Mesendoderm (in vitro differentiated cells): ENCODE measurements at regions not wholly inside any gene's neighbourhood (a gene's known extent, or its start where the extent isn't known, plus 50 kb on each side); places are given as distances from the start of the nearest gene placed in this dataset.

ENCODE experiments used
- DNase-seq: peaks from one replicate; pipeline ENCODE4 v3.0.0; 2013
- H2AK5ac ChIP-seq: 2 replicates; pipeline ENCODE4 v1.6.1; 2013; ENCODE audit warnings: low read length, inconsistent platforms
- H2BK120ac ChIP-seq: 2 replicates; pipeline ENCODE4 v1.6.1; 2013; ENCODE audit warnings: low read depth, mild to moderate bottlenecking, low read length, moderate library complexity, mixed read lengths
- H2BK15ac ChIP-seq: replicated peaks from 2 replicates; pipeline ENCODE4 v1.6.1; 2013; ENCODE audit warnings: low read depth, mild to moderate bottlenecking, moderate library complexity
- H2BK5ac ChIP-seq: 2 replicates; pipeline ENCODE4 v1.6.1; 2013; ENCODE audit warnings: low read length, inconsistent platforms
- H3K18ac ChIP-seq: 2 replicates; pipeline ENCODE4 v1.6.1; 2013; ENCODE audit warnings: mild to moderate bottlenecking, low read length, mixed read lengths
- H3K23ac ChIP-seq: one replicate; pipeline ENCODE4 v1.6.1; 2013; ENCODE audit warnings: low read length
- H3K27ac ChIP-seq: 2 replicates; pipeline ENCODE4 v1.5.1; 2013; ENCODE audit warnings: low read depth, mild to moderate bottlenecking, inconsistent platforms, low read length, moderate library complexity
- H3K27me3 ChIP-seq: 2 replicates; pipeline ENCODE4 v1.6.1; 2013; ENCODE audit warnings: low read length, control low read depth, mild to moderate bottlenecking, inconsistent platforms; ENCODE audit not compliant: insufficient read depth, poor library complexity
- H3K36me3 ChIP-seq: 2 replicates; pipeline ENCODE4 v1.6.1; 2013; ENCODE audit warnings: low read length, inconsistent platforms; ENCODE audit not compliant: control insufficient read depth, insufficient read depth
- H3K4ac ChIP-seq: one replicate; pipeline ENCODE4 v1.6.1; 2013; ENCODE audit warnings: low read depth, mild to moderate bottlenecking, low read length, moderate library complexity
- H3K4me1 ChIP-seq: 2 replicates; pipeline ENCODE4 v1.6.1; 2013; ENCODE audit warnings: low read depth, low read length, inconsistent platforms; ENCODE audit not compliant: control insufficient read depth
- H3K4me2 ChIP-seq: 2 replicates; pipeline ENCODE4 v1.6.1; 2013; ENCODE audit warnings: low read length
- H3K4me3 ChIP-seq: 2 replicates; pipeline ENCODE4 v1.5.1; 2013; ENCODE audit warnings: mild to moderate bottlenecking, low read length
- H3K56ac ChIP-seq: one replicate; pipeline ENCODE4 v1.6.1; 2013; ENCODE audit warnings: low read length
- H3K79me1 ChIP-seq: 2 replicates; pipeline ENCODE4 v1.6.1; 2013; ENCODE audit warnings: low read length, inconsistent platforms
- H3K79me2 ChIP-seq: 2 replicates; pipeline ENCODE4 v1.6.1; 2013; ENCODE audit warnings: mild to moderate bottlenecking, low read length; ENCODE audit not compliant: control insufficient read depth, insufficient read depth
- H3K9ac ChIP-seq: 2 replicates; pipeline ENCODE4 v1.6.1; 2013; ENCODE audit warnings: low read length, inconsistent platforms
- H4K5ac ChIP-seq: one replicate; pipeline ENCODE4 v1.6.1; 2013; ENCODE audit warnings: low read length
- H4K8ac ChIP-seq: one replicate; pipeline ENCODE4 v1.6.1; 2013; ENCODE audit warnings: low read depth, mild to moderate bottlenecking, control low read depth, low read length, moderate library complexity
- WGBS: extraction: QIAGEN DNeasy Blood & Tissue Kit; methylation state at CpG from one replicate; pipeline ENCODE4 v1.1.7; 2013; ENCODE audit warnings: low lambda C conversion rate, missing lambda C conversion rate; ENCODE audit not compliant: insufficient coverage; ENCODE audit errors: extremely low coverage; 5-methylcytosine and 5-hydroxymethylcytosine counted together

- no peak overlapping the region for H2AK5ac ChIP-seq
- H3K4me1 ChIP-seq = no peaks in the 10 kb centered on the region
- peak overlapping the region; percentile 55 for H3K4ac ChIP-seq
- WGBS = no CpG with 5 or more reads among the region's 3 CpGs
- no peak overlapping the region for H2BK15ac ChIP-seq
- H3K4me2 ChIP-seq = no peak overlapping the region
- H3K27me3 ChIP-seq = no peaks in the 10 kb centered on the region
- no peak overlapping the region for H3K4me3 ChIP-seq
- no peaks in the 10 kb centered on the region for H3K36me3 ChIP-seq
- DNase-seq = no peak
- H4K5ac ChIP-seq = no peak overlapping the region
- H3K79me2 ChIP-seq = no peaks in the 10 kb centered on the region
- no peak overlapping the region for H4K8ac ChIP-seq
- no peaks in the 10 kb centered on the region for H3K79me1 ChIP-seq
- H3K9ac ChIP-seq = no peak overlapping the region
- H2BK5ac ChIP-seq = no peak overlapping the region
- H3K18ac ChIP-seq = no peak overlapping the region
- H3K27ac ChIP-seq = no peak overlapping the region
- H3K23ac ChIP-seq = no peak overlapping the region
- H3K56ac ChIP-seq = no peak overlapping the region
- H2BK120ac ChIP-seq = no peak overlapping the region
Measured at GRCh38 chr1:90322186-90322585, 327.3 kb downstream of the ZNF326 start.

GRCh38 chr1:90319918-90320317 is 325.0 kb downstream of the ZNF326 start:
- Histone ChIP-seq H3K27ac (no peak overlapping the region), H3K9ac (no peak overlapping the region), H2BK15ac (no peak overlapping the region), H3K4me2 (no peak overlapping the region), H3K79me2 (no peaks in the 10 kb centered on the region), H2BK5ac (no peak overlapping the region), H2AK5ac (no peak overlapping the region), H3K79me1 (no peaks in the 10 kb centered on the region), H3K4me1 (no peaks in the 10 kb centered on the region), H3K23ac (no peak overlapping the region), H4K8ac (no peak overlapping the region), H4K5ac (no peak overlapping the region), H3K56ac (no peak overlapping the region), H3K4me3 (no peak overlapping the region), H3K18ac (no peak overlapping the region), H3K36me3 (no peaks in the 10 kb centered on the region), H3K4ac (no peak overlapping the region), H3K27me3 (no peaks in the 10 kb centered on the region), H2BK120ac (no peak overlapping the region)
- no peak for DNase-seq
- no CpG with 5 or more reads among the region's 1 CpG for WGBS

- Histone ChIP-seq H3K9ac (no peak overlapping the region), H3K36me3 (no peaks in the 10 kb centered on the region), H2BK5ac (no peak overlapping the region), H2BK120ac (no peak overlapping the region), H3K4me2 (no peak overlapping the region), H3K27me3 (no peaks in the 10 kb centered on the region), H4K8ac (no peak overlapping the region), H3K18ac (no peak overlapping the region), H2AK5ac (no peak overlapping the region), H3K56ac (no peak overlapping the region), H3K79me2 (no peaks in the 10 kb centered on the region), H3K4me1 (no peaks in the 10 kb centered on the region), H3K4me3 (no peak overlapping the region), H3K23ac (no peak overlapping the region), H3K27ac (no peak overlapping the region), H3K79me1 (no peaks in the 10 kb centered on the region), H4K5ac (no peak overlapping the region), H3K4ac (no peak overlapping the region), H2BK15ac (no peak overlapping the region)
- whole genome bisulfite sequencing = no CpG with 5 or more reads among the region's 5 CpGs
- no peak for DNase-seq
Measured at GRCh38 chr1:90318431-90318830, 323.5 kb downstream of the ZNF326 start.

- H3K4me1 ChIP-seq = no peaks in the 10 kb centered on the region
- WGBS = no CpG with 5 or more reads among the region's 4 CpGs
Measured at GRCh38 chr1:90317628-90318027, 322.7 kb downstream of the ZNF326 start.

GRCh38 chr1:90314533-90314932 is 319.6 kb downstream of the ZNF326 start:
- Histone ChIP-seq H2BK15ac (no peak overlapping the region), H2AK5ac (no peak overlapping the region), H3K23ac (no peak overlapping the region), H2BK120ac (no peak overlapping the region), H3K27me3 (no peaks in the 10 kb centered on the region), H3K27ac (no peak overlapping the region), H3K79me2 (no peaks in the 10 kb centered on the region), H3K56ac (no peak overlapping the region), H3K4me2 (no peak overlapping the region), H2BK5ac (no peak overlapping the region), H4K5ac (no peak overlapping the region), H4K8ac (no peak overlapping the region), H3K4me1 (no peaks in the 10 kb centered on the region), H3K4me3 (no peak overlapping the region), H3K18ac (no peak overlapping the region), H3K79me1 (no peaks in the 10 kb centered on the region), H3K9ac (no peak overlapping the region), H3K4ac (no peak overlapping the region), H3K36me3 (no peaks in the 10 kb centered on the region)
- WGBS = no CpG with 5 or more reads among the region's 7 CpGs
- DNase-seq = no peak

More at GRCh38 chr1:90317628-90318027, 322.7 kb downstream of the ZNF326 start:
- Histone ChIP-seq H2AK5ac (no peak overlapping the region), H3K23ac (no peak overlapping the region), H3K56ac (no peak overlapping the region), H4K5ac (no peak overlapping the region), H4K8ac (no peak overlapping the region), H2BK120ac (no peak overlapping the region), H3K4me3 (no peak overlapping the region), H2BK15ac (no peak overlapping the region), H3K27ac (no peak overlapping the region), H3K36me3 (no peaks in the 10 kb centered on the region), H3K9ac (no peak overlapping the region), H3K79me1 (no peaks in the 10 kb centered on the region), H3K4ac (no peak overlapping the region), H3K18ac (no peak overlapping the region), H2BK5ac (no peak overlapping the region), H3K79me2 (no peaks in the 10 kb centered on the region), H3K4me2 (no peak overlapping the region), H3K27me3 (no peaks in the 10 kb centered on the region)
- DNase-seq = no peak

DNA sequence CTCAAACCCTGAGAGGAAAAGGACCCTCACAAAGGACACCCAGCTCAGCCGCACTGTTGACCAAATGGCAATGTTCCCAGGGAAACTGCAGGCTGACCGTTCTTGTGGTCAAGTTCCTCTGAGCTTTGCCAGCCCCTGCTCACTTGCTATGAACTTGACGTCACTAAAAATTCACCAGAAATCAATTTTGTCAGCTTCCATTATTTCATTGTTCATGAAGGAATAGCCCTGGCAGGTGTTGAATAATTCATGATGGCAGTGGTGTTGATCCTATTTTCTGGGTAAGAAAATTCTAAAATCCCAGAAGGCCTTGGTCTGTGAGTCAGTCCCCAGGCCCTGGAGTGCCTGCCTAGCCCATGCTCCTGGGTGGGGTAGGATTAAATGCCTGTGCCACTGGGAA is 318.9 kb downstream of the ZNF326 start:
- Histone ChIP-seq H3K56ac (no peak overlapping the region), H2BK5ac (no peak overlapping the region), H3K79me1 (no peaks in the 10 kb centered on the region), H3K27ac (no peak overlapping the region), H3K4me3 (no peak overlapping the region), H3K4ac (no peak overlapping the region), H3K18ac (no peak overlapping the region), H3K27me3 (no peaks in the 10 kb centered on the region), H2AK5ac (no peak overlapping the region), H3K36me3 (no peaks in the 10 kb centered on the region), H3K4me1 (no peaks in the 10 kb centered on the region), H3K23ac (no peak overlapping the region), H2BK120ac (no peak overlapping the region), H2BK15ac (no peak overlapping the region), H3K79me2 (no peaks in the 10 kb centered on the region), H4K8ac (no peak overlapping the region), H4K5ac (no peak overlapping the region), H3K9ac (no peak overlapping the region), H3K4me2 (no peak overlapping the region)
- no CpG with 5 or more reads among the region's 3 CpGs for WGBS
- no peak for DNase-seq
